Activated CD4-positive, alpha-beta T cell treated with anti-CD3 and anti-CD28 coated beads, Interleukin-2, amount 10 ng/mL, durations not matched to agents 7 days and 5 days (primary cell): ENCODE measurements at regions not wholly inside any gene's neighbourhood (a gene's known extent, or its start where the extent isn't known, plus 50 kb on each side); places are given as distances from the start of the nearest gene placed in this dataset.
"Not testable (repeated sequence)": the region's sequence is repeated elsewhere in the genome, so short reads cannot be mapped to it uniquely, and the experiment has no call there.

Source experiments
- CTCF ChIA-PET: fragments of 350-600 bp; sonication (Branson Sonifier 250); formaldehyde crosslinking; loops from one replicate; lab custom pipeline; 2021; ENCODE audit warnings: antibody characterized with exemption; lab: Charles Lee
- POLR2A ChIA-PET: fragments of 350-600 bp; sonication (Branson Sonifier 250); formaldehyde crosslinking; loops from one replicate; lab custom pipeline; 2021; ENCODE audit warnings: antibody characterized with exemption; lab: Charles Lee
- DNase-seq: peaks from one replicate; pipeline ENCODE4 v3.0.0-alpha.2; 2020
- H3K27ac Mint-ChIP-seq: one replicate; pipeline ENCODE4 v1.8.0; 2021; ENCODE audit warnings: mild to moderate bottlenecking, moderate library complexity, mixed read lengths
- H3K27me3 Mint-ChIP-seq: one replicate; pipeline ENCODE4 v1.8.0; 2021; ENCODE audit warnings: mixed read lengths
- H3K36me3 Mint-ChIP-seq: one replicate; pipeline ENCODE4 v1.8.0; 2021; ENCODE audit warnings: low read depth, mixed read lengths
- H3K4me1 Mint-ChIP-seq: one replicate; pipeline ENCODE4 v1.8.0; 2021; ENCODE audit warnings: mixed read lengths
- H3K4me3 Mint-ChIP-seq: one replicate; pipeline ENCODE4 v1.8.0; 2021; ENCODE audit warnings: mild to moderate bottlenecking, moderate library complexity, mixed read lengths
- H3K9me3 Mint-ChIP-seq: one replicate; pipeline ENCODE4 v1.8.0; 2021; ENCODE audit warnings: mixed read lengths

DNA sequence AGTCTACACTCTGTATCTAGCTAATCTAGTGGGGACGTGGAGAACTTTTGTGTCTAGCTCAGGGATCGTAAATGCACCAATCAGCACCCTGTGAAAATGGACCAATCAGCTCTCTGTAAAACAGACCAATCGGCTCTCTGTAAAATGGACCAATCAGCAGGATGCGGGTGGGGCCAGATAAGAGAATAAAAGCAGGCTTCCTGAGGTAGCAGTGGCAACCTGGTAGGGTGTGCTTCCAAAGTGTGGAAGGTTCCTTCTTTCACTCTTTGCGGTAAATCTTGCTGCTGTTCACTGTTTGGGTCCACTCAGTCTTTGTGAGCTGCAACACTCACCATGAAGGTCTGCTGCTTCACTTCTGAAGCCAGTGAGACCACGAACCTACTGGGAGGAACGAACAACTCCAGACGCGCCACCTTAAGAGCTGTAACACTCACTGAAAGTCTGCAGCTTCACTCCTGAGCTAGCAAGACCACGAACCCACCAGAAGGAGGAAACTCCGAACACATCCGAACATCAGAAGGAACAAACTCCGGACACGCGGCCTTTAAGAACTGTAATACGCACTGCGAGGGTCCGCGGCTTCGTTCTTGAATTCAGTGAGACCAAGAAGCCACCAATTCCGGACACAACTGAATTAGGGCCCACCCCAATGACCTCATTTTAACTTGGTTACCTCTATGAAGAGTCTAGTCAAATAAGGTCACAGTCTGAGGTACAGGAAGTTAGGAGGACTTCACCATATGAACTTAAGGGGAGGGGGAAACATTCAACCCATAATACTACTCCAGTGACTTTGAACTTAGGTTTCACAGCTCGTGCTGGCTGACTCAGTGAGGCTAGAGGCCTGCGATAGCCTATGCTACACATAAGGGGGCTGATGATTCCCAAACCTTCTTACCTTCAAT lies 59.8 kb upstream of the LPGAT1 start:
- H3K36me3 Mint-ChIP-seq, H3K27ac Mint-ChIP-seq, H3K9me3 Mint-ChIP-seq, DNase-seq, H3K4me3 Mint-ChIP-seq: not testable (repeated sequence)
- Mint-ChIP-seq H3K4me1 (peaks cover 16% of the 10 kb centered on the region), H3K27me3 (peaks cover 15% of the 10 kb centered on the region)
- CTCF ChIA-PET: interaction anchor here (1.4 to 1.7 kb wide), 2 partner anchors 11 to 13 kb away, joined by 3 to 4 read pairs; no protein-coding TSS in a partner anchor
- POLR2A ChIA-PET: interaction anchor here (0.6 kb wide), 1 partner anchor 43 kb away, joined by 5 read pairs; no protein-coding TSS in a partner anchor

- ChIA-PET POLR2A (interaction anchor here (0.6 kb wide), 1 partner anchor 42 kb away, joined by 5 read pairs; no protein-coding TSS in a partner anchor), CTCF (interaction anchor here (1.4 to 1.7 kb wide), 2 partner anchors 10 to 14 kb away, joined by 3 to 4 read pairs; no protein-coding TSS in a partner anchor)
- H3K4me3 Mint-ChIP-seq, DNase-seq, H3K9me3 Mint-ChIP-seq, H3K27ac Mint-ChIP-seq, H3K36me3 Mint-ChIP-seq: not testable (repeated sequence)
- H3K27me3 Mint-ChIP-seq: peaks cover 17% of the 10 kb centered on the region
- peaks cover 16% of the 10 kb centered on the region for H3K4me1 Mint-ChIP-seq
Measured at GRCh38 chr1:211889307-211890090, 58.9 kb upstream of the LPGAT1 start.

- peaks cover 14% of the 10 kb centered on the region for H3K27me3 Mint-ChIP-seq
- POLR2A ChIA-PET: no interaction called here
- peaks cover 3% of the 10 kb centered on the region for H3K36me3 Mint-ChIP-seq
- H3K9me3 Mint-ChIP-seq: peaks cover 12% of the 10 kb centered on the region
- H3K4me1 Mint-ChIP-seq: peaks cover 31% of the 10 kb centered on the region
- CTCF ChIA-PET: interaction anchor here (0.7 kb wide), 1 partner anchor 204 kb away, joined by 3 read pairs; no protein-coding TSS in a partner anchor
- no peak overlapping the region for H3K27ac Mint-ChIP-seq
- DNase-seq: no peak
- H3K4me3 Mint-ChIP-seq: no peak overlapping the region
Measured at GRCh38 chr1:211886551-211886950, 56.0 kb upstream of the LPGAT1 start.

DNA sequence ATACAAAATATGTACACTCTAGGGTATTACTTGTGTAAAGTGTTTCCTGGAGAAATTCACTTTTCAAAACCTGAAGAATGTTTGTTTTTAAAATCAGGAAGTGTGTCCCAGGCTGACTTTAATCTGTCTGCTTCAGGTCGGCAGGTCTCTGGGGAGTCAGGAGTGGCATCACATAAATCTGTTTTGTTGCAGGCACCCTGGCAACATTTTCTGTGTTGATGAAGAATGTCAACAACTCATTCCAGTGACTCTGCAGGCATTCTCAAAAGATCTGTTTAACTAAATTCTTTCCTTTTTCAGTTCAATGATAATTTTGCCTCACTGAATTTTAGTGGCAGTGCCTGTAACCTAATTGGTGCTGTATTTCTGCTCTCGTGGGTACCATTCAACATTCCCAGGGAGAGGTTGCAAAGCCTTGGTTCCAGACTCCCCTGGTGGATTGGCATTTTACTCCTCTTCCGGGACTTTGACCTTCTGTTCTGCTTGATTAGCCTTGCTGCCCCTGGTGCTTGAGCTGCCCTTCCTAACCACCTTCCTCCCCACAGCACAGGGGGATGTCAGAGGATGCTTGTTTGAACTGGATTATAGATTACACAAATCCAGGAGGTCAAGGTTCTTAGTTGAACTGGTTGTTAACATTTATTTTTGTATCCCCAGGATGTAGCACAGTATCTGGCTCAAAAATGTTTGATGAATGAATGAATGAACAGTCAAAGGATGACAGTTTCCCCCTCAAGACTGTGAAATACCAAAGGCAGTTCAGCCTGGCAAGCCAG lies 55.4 kb upstream of the LPGAT1 start:
- POLR2A ChIA-PET: no interaction called here
- Mint-ChIP-seq H3K36me3 (peaks cover 3% of the 10 kb centered on the region), H3K4me3 (no peak overlapping the region), H3K4me1 (peaks cover 31% of the 10 kb centered on the region), H3K27me3 (peaks cover 10% of the 10 kb centered on the region), H3K27ac (no peak overlapping the region), H3K9me3 (peaks cover 12% of the 10 kb centered on the region)
- no peak for DNase-seq
- CTCF ChIA-PET: no interaction called here

DNA sequence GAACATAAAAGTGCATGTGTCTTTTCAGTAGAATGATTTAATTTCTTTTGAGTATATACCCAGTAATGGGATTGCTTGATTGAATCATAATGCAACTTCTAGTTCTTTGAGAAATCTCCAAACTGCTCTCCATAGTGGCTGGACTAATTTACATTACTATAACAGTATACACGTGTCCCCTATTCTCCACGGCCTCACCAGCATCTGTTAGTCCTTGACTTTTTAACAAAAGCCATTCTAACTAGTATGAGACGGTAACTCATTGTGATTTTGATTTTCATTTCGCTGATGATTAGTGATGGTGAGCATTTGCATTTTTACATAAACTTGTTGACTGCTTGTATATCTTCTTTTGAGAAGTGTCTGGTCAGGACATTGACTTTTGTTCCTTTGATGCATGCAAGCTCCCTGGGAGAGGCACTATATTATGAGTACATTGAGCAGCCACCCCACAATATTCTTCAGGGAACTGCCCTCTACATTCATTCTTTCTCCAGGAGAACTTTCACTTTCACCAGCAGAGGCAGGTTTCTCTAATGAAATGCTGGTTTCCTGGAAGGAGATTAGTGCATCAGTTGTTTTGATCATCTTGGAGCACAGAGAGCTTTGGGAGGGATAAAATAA lies 51.9 kb upstream of the LPGAT1 start:
- peak overlapping the region; percentile 2 for H3K27ac Mint-ChIP-seq
- peaks cover 18% of the 10 kb centered on the region for H3K4me1 Mint-ChIP-seq
- no peak for DNase-seq
- peaks cover 7% of the 10 kb centered on the region for H3K9me3 Mint-ChIP-seq
- H3K4me3 Mint-ChIP-seq: no peak overlapping the region
- H3K36me3 Mint-ChIP-seq: no peaks in the 10 kb centered on the region
- CTCF ChIA-PET: interaction anchor here (0.6 kb wide), 1 partner anchor 15 kb away, joined by 3 read pairs; no protein-coding TSS in a partner anchor
- H3K27me3 Mint-ChIP-seq: peaks cover 13% of the 10 kb centered on the region
- POLR2A ChIA-PET: no interaction called here
